ENCODE measurements at regions not wholly inside any gene's neighbourhood (a gene's known extent, or its start where the extent isn't known, plus 50 kb on each side); places are given as distances from the start of the nearest gene placed in this dataset.

DNA sequence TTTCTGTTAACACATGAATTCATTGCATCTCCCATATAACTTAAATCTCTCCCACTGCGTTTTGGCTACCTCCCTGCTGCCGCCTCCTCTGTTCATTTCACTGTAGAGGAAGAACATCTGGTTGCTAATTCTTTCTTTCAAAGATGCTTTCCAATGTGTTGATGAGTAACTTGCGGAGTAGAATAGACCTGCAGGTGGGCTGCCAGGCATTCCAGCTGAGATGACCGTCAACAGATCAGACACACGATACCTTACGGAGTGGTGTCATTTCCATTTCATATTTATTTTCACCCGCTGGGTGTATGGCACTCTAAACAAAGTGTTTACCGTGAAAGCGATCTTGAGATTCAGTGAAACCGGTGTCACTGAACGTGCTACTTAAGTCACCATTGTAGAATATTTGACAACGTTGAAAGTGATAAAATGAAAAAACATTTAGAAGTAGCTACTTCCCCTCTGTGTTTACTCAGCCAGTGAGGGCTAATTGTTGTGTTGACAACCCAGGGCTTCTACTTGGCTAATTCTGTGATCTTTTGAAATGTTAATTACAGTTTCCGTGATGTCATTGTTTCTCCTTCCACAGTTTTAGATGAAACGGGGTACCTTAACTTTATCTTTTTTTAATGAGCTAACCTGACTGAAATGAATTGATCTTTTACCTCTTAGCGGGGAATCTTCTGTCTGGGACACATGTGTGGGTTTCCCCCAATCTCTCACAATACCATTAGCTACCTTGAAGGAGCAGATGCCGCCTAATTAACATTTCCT, 228.5 kb upstream of the ARGLU1 start:
- H3K4me2 ChIP-seq (ENCODE audit: insufficient read depth, insufficient read length, low read length), result peak overlapping the region; percentile 64
- H3K23me2 ChIP-seq (ENCODE audit: insufficient read length, low read depth, low read length, poor library complexity, severe bottlenecking), result no peaks in the 10 kb centered on the region
- no peak overlapping the region; the same call in 1 of the 2 replicates for H3K4ac ChIP-seq (ENCODE audit: low read depth, low read length)
- Mint-ChIP-seq H3K4me3 (peak overlapping the region; percentile 40 to 52), H3K9me3 (peaks cover 0 to 3% of the 10 kb centered on the region in 2 experiments; a peak in 2 of 5 replicates), H3K27me3 (ENCODE audit: low read depth) (peaks cover 15% of the 10 kb centered on the region), H3K36me3 (ENCODE audit: insufficient read depth in 1 of 3, low read depth in 3 of 3) (no peaks in the 10 kb centered on the region; a peak in 1 of 7 replicates), H3K4me1 (peaks cover 42% of the 10 kb centered on the region in 2 experiments), H3K27ac (peak overlapping the region; percentile 97 to 99 (median 97))
- H3K23ac ChIP-seq (ENCODE audit: insufficient read length, low read depth, low read length), result no peak overlapping the region
- no peaks in the 10 kb centered on the region for H3K9me3 ChIP-seq (ENCODE audit: control insufficient read depth, low read depth, low read length)
- WGBS (ENCODE audit: extremely low coverage, insufficient read length, low lambda C conversion rate), result no CpG with 5 or more reads among the region's 16 CpGs
- peak overlapping the region; percentile 95 for H3T11ph ChIP-seq (ENCODE audit: low read length)
- H3K27me3 ChIP-seq (ENCODE audit: insufficient read depth, low read length), result peaks cover 15% of the 10 kb centered on the region; the same call in 1 of the 2 replicates
- peak overlapping the region; percentile 93 for H2BK5ac ChIP-seq (ENCODE audit: insufficient read length, low read length)
- H2BK20ac ChIP-seq (ENCODE audit: low read depth, low read length, poor library complexity, severe bottlenecking), result peak overlapping the region; percentile 76
- peak overlapping the region; percentile 56 for H3K9ac ChIP-seq (ENCODE audit: extremely low read depth, insufficient read length, low read length)
- TF ChIP-seq, protein P1, sequence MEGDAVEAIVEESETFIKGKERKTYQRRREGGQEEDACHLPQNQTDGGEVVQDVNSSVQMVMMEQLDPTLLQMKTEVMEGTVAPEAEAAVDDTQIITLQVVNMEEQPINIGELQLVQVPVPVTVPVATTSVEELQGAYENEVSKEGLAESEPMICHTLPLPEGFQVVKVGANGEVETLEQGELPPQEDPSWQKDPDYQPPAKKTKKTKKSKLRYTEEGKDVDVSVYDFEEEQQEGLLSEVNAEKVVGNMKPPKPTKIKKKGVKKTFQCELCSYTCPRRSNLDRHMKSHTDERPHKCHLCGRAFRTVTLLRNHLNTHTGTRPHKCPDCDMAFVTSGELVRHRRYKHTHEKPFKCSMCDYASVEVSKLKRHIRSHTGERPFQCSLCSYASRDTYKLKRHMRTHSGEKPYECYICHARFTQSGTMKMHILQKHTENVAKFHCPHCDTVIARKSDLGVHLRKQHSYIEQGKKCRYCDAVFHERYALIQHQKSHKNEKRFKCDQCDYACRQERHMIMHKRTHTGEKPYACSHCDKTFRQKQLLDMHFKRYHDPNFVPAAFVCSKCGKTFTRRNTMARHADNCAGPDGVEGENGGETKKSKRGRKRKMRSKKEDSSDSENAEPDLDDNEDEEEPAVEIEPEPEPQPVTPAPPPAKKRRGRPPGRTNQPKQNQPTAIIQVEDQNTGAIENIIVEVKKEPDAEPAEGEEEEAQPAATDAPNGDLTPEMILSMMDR (conservative IDR thresholded peaks at IDR 0.05), result no peak
- peak overlapping the region; percentile 100 for H3K27ac ChIP-seq (ENCODE audit: insufficient read length, low read depth, low read length)
- H4K91ac ChIP-seq (ENCODE audit: insufficient read length, low read depth, low read length), result peak overlapping the region; percentile 76
- H4K5ac ChIP-seq (ENCODE audit: insufficient read length, low read depth, low read length), result no peak overlapping the region
- H3K4me1 ChIP-seq (ENCODE audit: insufficient read depth, low read length), result peaks cover 6% of the 10 kb centered on the region; the same call in 1 of the 2 replicates
- no peak overlapping the region for H2AFZ ChIP-seq (ENCODE audit: low read length)
- no peaks in the 10 kb centered on the region for H3K79me1 ChIP-seq (ENCODE audit: insufficient read depth, low read depth, low read length, poor library complexity, severe bottlenecking)
- H2BK120ac ChIP-seq (ENCODE audit: low read depth, low read length, poor library complexity, severe bottlenecking), result peak overlapping the region; percentile 84
- H2AK5ac ChIP-seq (ENCODE audit: insufficient read length, low read length), result no peak overlapping the region
- H3K18ac ChIP-seq (ENCODE audit: insufficient read length, low read depth, low read length), result peak overlapping the region; percentile 78
- H4K20me1 ChIP-seq (ENCODE audit: control insufficient read depth, insufficient read depth, insufficient read length), result no peaks in the 10 kb centered on the region
- H3K79me2 ChIP-seq (ENCODE audit: insufficient read depth, low read length), result no peaks in the 10 kb centered on the region
- no peak overlapping the region for H2BK12ac ChIP-seq (ENCODE audit: insufficient read length, low read depth, low read length)
- H3K14ac ChIP-seq (ENCODE audit: insufficient read depth, low read length), result peak overlapping the region; percentile 10; the same call in 1 of the 2 replicates
- no peak overlapping the region for H2BK15ac ChIP-seq (ENCODE audit: low read depth, low read length)
- no peak overlapping the region for H3K56ac ChIP-seq (ENCODE audit: insufficient read length, low read depth, low read length)
- no peak overlapping the region for H4K8ac ChIP-seq (replicated peaks; ENCODE audit: insufficient read length, low read depth, low read length)
- DNase-seq, result peak; percentile 90

All from H9 (cell line).